Activated B cell treated with CpG ODN at 0.5 μM for 24 hours (primary cell): ENCODE measurements at regions not wholly inside any gene's neighbourhood (a gene's known extent, or its start where the extent isn't known, plus 50 kb on each side); places are given as distances from the start of the nearest gene placed in this dataset.

Experiments
- ATAC-seq: fragments of 200-7000 bp; cut with Tn5 transposase; one replicate; pipeline ENCODE4 v1.10.0; 2021; ENCODE audit warnings: low read depth, mild to moderate bottlenecking, moderate library complexity
- CTCF ChIA-PET: fragments of 350-600 bp; sonication (Branson Sonifier 250); formaldehyde crosslinking; loops from one replicate; lab custom pipeline; 2021; ENCODE audit warnings: antibody characterized with exemption; lab: Charles Lee
- POLR2A ChIA-PET: fragments of 350-600 bp; sonication (Branson Sonifier 250); formaldehyde crosslinking; loops from one replicate; lab custom pipeline; 2021; ENCODE audit warnings: antibody characterized with exemption; lab: Charles Lee
- DNase-seq: peaks from one replicate; pipeline ENCODE4 v3.0.0; 2022
- H3K27ac Mint-ChIP-seq: one replicate; pipeline ENCODE4 v1.8.0; 2020; ENCODE audit warnings: mixed read lengths
- H3K27me3 Mint-ChIP-seq: one replicate; pipeline ENCODE4 v1.8.0; 2021; ENCODE audit warnings: mixed read lengths
- H3K36me3 Mint-ChIP-seq: one replicate; pipeline ENCODE4 v1.8.0; 2021; ENCODE audit warnings: low read depth, mixed read lengths
- H3K4me1 Mint-ChIP-seq: one replicate; pipeline ENCODE4 v1.8.0; 2021; ENCODE audit warnings: mixed read lengths
- H3K4me3 Mint-ChIP-seq: one replicate; pipeline ENCODE4 v1.8.0; 2020; ENCODE audit warnings: mild to moderate bottlenecking, mixed read lengths
- H3K9me3 Mint-ChIP-seq: one replicate; pipeline ENCODE4 v1.8.0; 2020; ENCODE audit warnings: mixed read lengths
- CTCF ChIP-seq: fragments of 200-600 bp; IDR thresholded peaks from one replicate; pipeline ENCODE4 v1.8.0; 2022; ENCODE audit warnings: antibody characterized with exemption, mild to moderate bottlenecking
- intact Hi-C: fragments of 100-400 bp; cut with micrococcal nuclease; formaldehyde crosslinking; loops from one replicate; pipeline ENCODE4 v1.15.1; 2024

- H3K27ac Mint-ChIP-seq, result no peak overlapping the region
- no peak overlapping the region for H3K4me3 Mint-ChIP-seq
- H3K36me3 Mint-ChIP-seq, result peaks cover 3% of the 10 kb centered on the region
- no peak for TF ChIP-seq CTCF
- DNase-seq, result no peak
- H3K27me3 Mint-ChIP-seq, result no peaks in the 10 kb centered on the region
- POLR2A ChIA-PET, result no interaction called here
- H3K9me3 Mint-ChIP-seq, result no peaks in the 10 kb centered on the region
- peaks cover 4% of the 10 kb centered on the region for H3K4me1 Mint-ChIP-seq
- no peak for ATAC-seq
- intact Hi-C loops, result no loop called here
- CTCF ChIA-PET, result no interaction called here
Observed at GRCh38 chr21:29407571-29407970, 108.8 kb downstream of the BACH1 start.

- H3K36me3 Mint-ChIP-seq, result peaks cover 12% of the 10 kb centered on the region
- peaks cover 5% of the 10 kb centered on the region for H3K4me1 Mint-ChIP-seq
- TF ChIP-seq CTCF, result no peak
- no peak for ATAC-seq
- H3K9me3 Mint-ChIP-seq, result no peaks in the 10 kb centered on the region
- H3K4me3 Mint-ChIP-seq, result no peak overlapping the region
- H3K27ac Mint-ChIP-seq, result no peak overlapping the region
- ChIA-PET CTCF (no interaction called here), POLR2A (interaction anchor here (0.6 kb wide), 1 partner anchor 327 kb away, joined by 6 read pairs; no protein-coding TSS in a partner anchor)
- H3K27me3 Mint-ChIP-seq, result no peaks in the 10 kb centered on the region
- DNase-seq, result no peak
- intact Hi-C loops, result no loop called here
Observed at GRCh38 chr21:29413683-29414082, 115.0 kb downstream of the BACH1 start.

GRCh38 chr21:29416268-29416667 lies 117.5 kb downstream of the BACH1 start:
- Mint-ChIP-seq H3K36me3 (peaks cover 12% of the 10 kb centered on the region), H3K4me3 (no peak overlapping the region), H3K27ac (no peak overlapping the region), H3K4me1 (peaks cover 14% of the 10 kb centered on the region), H3K27me3 (no peaks in the 10 kb centered on the region), H3K9me3 (no peaks in the 10 kb centered on the region)
- no peak for ATAC-seq
- no peak for DNase-seq
- TF ChIP-seq CTCF, result no peak
- POLR2A ChIA-PET, result no interaction called here
- intact Hi-C loops, result no loop called here
- CTCF ChIA-PET, result no interaction called here

GRCh38 chr21:29418813-29419212 lies 120.1 kb downstream of the BACH1 start:
- peaks cover 17% of the 10 kb centered on the region for H3K4me1 Mint-ChIP-seq
- H3K4me3 Mint-ChIP-seq, result no peak overlapping the region
- H3K9me3 Mint-ChIP-seq, result no peaks in the 10 kb centered on the region
- H3K27me3 Mint-ChIP-seq, result no peaks in the 10 kb centered on the region
- DNase-seq, result no peak
- intact Hi-C loops, result no loop called here
- ChIA-PET POLR2A (no interaction called here), CTCF (no interaction called here)
- no peak overlapping the region for H3K27ac Mint-ChIP-seq
- no peak for TF ChIP-seq CTCF
- peaks cover 7% of the 10 kb centered on the region for H3K36me3 Mint-ChIP-seq
- peak; percentile 64 for ATAC-seq

GRCh38 chr21:29419422-29419821 lies 120.7 kb downstream of the BACH1 start:
- ChIA-PET POLR2A (no interaction called here), CTCF (no interaction called here)
- ATAC-seq (no peak), DNase-seq (no peak)
- intact Hi-C loops, result no loop called here
- H3K4me3 Mint-ChIP-seq, result no peak overlapping the region
- H3K27me3 Mint-ChIP-seq, result no peaks in the 10 kb centered on the region
- H3K9me3 Mint-ChIP-seq, result no peaks in the 10 kb centered on the region
- no peak overlapping the region for H3K27ac Mint-ChIP-seq
- TF ChIP-seq CTCF, result no peak
- peaks cover 17% of the 10 kb centered on the region for H3K4me1 Mint-ChIP-seq
- peaks cover 3% of the 10 kb centered on the region for H3K36me3 Mint-ChIP-seq
